A204.1 (cell line): ENCODE measurements at regions not wholly inside any gene's neighbourhood (a gene's known extent, or its start where the extent isn't known, plus 50 kb on each side); places are given as distances from the start of the nearest gene placed in this dataset.

ENCODE experiments used
- FAIRE-seq: peaks from 2 replicates; lab custom pipeline; 2012; peaks lifted over from hg19 to GRCh38; lab: Jason Lieb, UNC

DNA sequence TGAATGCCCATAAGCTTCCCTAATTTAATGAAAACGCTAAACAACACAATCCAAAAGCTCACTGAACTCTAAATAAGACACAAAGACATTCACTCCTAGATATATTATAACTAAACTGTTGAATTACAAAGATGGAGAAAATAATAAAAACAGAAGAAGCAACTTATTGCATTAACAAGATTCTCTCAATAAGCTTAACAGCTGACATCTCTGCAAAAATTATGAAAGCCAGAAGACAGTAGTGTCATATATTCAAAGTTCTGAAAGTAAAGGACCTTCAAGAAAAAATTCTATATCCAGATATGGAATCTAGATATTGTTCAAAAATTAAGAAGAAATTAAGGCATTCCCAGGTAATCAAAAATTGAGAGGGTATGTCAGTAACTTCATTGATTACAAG lies 957.8 kb upstream of the TYRP1 start:
- no peak for FAIRE-seq

DNA sequence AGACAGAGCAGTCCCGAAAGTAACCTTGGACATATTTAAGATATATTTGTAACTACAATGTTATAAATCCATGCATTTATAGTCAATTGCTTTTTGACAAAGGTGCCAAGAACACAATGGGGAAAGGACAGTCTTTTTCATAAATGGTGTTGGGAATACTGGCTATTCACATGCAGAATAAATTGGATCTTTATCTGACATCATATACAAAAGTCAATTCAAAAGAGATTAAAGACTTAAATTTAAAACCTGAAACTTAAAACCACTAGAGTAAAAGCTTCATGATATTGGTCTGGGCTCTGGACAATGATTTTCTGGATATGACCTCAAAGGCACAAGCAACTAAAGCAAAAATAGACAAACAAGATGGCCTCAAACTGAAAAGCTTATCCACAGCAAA lies 950.7 kb upstream of the TYRP1 start:
- no peak for FAIRE-seq

DNA sequence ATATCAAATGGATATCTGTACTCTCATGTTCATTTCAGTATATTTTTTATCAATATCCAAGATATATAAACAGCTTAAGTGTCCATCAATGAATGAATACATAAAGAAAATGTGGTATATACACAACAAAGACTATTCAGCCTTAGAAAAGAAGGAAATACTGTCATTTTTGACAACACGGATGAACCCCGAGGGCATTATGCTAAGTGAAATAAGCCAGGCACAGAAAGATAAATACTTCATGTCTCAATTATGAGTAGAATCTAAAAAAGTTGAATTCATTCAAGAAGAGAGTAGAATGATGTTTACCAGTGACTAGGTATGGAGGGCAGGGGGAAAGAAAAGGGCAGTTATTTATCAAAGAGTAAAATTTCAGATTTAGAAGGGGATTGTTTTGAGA lies 949.8 kb upstream of the TYRP1 start:
- no peak for FAIRE-seq

DNA sequence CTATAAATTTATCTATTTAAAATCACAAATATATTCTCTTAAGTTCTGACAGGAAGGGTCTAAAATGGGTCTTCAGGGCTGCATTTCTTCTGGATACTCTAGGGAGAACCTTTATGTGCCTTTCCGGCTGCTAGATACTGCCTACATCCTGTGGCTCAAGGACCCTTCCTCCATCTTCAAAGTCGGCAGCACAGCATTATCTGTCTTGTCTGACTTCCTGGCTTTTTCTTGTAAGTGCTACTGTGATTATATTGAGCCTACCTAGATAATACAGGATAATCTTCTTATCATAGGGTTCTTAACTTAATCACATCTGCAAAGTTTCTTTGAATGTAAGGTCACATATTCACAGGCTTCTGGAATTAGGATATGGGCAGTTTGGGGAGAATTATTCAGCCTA lies 943.8 kb upstream of the TYRP1 start:
- FAIRE-seq, result no peak

DNA sequence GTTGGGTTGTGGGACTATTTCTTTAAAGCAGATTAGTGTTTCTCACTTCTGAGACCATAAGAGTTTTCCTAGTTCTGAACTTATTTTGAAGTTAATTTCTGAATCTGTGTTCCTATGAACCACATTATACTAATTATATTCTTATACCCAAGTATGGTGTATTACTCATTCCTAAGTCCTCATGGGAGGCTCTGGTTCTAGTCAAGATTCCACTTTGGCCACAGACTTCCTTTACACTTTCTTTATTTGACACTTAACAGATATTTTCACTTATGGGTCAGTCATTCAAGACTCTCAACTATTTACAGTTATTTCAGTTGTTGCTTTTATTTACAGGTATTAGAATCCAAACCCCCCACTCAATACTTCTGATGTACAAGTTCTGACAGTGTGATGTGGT lies 937.2 kb upstream of the TYRP1 start:
- FAIRE-seq, result no peak

DNA sequence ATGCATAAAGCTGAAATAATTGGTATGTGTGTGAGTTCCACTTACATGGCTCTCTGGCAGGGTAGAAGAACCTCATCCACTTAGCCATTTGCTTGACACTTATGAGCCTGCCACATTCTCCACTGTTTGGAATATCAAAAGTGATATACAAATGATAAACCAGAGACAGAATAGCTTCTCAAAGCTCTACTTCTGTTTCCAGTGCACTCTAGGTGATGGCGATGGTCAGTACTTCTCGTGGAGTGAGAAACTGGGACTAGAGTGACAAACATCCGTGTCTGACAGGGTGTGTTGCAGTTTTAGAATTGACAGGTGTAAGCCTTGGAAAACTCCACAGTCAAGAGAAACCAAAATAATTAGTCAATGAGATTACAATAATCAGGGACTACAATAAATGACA lies 935.8 kb upstream of the TYRP1 start:
- FAIRE-seq, result no peak

DNA sequence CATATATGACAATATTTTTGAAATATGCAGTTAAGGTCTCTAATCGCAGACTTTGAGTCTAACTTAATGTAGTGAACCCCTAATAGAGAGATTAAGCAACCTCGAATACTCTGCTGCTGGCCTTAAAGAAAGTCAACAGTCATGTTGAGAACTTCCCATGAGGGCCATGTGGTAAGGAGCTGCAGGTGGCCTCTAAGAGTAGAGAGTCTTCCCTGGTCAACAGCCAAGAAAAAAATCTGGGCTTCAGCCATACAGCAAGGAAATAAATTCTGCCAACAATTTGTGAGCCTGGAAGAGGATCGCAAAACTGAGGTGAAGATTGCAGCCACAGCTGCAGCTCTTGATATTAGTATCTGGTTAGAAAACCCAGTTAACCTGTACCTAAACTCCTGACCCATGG lies 935.2 kb upstream of the TYRP1 start:
- FAIRE-seq, result no peak

DNA sequence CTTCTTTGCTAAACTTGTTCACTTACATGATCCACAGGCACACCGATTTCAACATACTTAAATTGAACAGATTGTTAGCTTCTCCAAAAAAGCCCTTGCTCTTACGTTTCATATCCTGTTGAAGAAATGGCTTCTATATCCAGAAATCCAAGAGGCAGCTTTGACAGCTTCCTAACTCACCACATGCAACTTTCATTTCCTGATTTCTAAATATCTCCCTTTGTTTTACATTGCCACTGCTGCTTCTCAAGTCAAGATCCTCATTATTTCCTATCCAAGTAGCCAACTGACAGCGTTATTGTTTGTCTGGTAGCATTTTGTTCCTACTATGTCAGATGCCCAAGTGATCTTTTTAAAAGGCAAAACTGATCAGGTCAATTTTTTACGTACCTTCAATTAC lies 913.2 kb upstream of the TYRP1 start:
- FAIRE-seq, result no peak

- no peak for FAIRE-seq
Observed at GRCh38 chr9:11792870-11793269, 900.3 kb upstream of the TYRP1 start.

GRCh38 chr9:11794984-11795383 lies 898.2 kb upstream of the TYRP1 start:
- no peak for FAIRE-seq

DNA sequence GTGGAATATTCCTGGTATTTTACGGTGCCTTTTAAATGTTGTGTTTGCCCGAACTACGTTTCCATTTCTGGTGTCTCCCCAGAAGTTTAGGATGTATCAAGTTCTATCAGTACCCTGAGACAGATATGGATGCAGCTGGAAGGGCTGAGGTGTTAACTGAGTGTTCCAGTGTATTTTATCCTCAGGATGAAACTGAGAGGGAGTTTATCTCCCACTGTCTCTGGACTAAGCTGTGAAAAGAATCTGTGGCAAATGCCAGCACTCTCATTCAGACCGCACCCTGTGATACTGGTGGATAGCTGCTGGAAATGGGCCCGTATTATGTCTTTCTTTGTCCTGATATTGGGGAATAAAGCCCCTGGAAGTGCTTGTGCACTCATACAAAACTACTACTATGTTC lies 887.2 kb upstream of the TYRP1 start:
- no peak for FAIRE-seq

DNA sequence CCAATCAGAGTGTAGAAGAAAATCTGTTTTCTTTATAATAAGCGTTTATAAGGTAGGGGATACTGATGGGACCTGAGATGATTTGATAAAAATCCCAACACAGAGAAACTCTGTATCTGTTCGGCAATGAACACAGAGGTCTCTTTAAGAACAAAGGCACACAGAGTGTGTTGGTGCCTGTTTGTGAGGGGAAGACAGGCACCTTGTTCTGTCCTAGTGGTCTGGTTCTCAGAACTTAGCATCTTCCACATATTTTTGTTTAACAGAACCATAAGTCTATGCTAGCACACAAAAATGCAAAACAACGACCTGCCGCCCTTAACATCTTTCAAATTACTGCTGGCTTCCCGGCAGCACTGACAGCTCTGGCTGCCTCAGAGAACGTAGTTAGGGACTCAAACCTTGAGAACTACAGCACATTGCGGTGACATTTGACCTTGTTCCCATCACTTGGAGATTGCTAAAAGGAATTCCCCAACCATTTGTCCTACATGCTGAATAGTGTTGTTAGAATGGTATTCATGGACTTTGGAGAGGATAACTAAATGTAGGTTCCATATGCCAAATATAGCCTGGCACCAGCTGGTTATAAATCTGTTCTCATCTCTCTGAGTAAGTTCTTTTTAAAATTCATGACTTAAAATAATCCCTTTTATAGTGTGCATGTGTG lies 871.7 kb upstream of the TYRP1 start:
- no peak for FAIRE-seq

DNA sequence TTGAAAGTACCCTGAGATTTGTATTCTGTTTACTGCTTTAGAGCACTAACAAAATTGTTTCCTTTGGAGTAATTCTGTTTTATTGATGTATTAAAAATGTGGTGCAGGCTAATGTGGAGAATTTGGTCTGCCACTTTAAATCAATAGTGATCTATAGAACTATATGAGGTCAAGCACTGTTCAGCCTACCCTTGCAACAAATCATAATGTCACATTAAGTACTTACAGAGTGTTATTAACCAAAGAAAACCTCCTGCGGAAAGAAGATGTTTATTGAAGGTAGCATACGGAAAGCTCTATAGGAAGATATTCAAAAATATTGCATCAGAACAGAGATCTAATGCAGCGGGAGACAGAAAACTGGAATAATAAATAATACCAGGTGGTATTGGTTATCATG lies 865.0 kb upstream of the TYRP1 start:
- no peak for FAIRE-seq

DNA sequence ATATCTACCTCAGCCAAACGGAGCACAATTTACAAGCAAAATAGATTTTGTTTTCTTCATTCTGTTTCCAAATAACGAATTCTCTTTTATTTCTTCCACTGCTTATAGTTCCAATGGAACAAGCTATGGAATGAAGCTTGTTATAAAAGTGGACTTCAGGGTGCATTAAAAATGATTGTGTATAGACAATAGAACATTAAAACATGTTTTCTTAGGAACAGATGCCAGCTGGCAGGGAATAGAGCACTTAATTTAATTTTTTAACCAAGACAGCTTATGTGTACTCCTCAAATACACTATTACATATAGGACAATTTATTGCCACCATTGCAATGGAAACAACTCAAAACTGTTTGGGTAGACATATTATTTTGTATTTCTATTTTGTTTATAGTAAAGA lies 860.1 kb upstream of the TYRP1 start:
- no peak for FAIRE-seq

- no peak for FAIRE-seq
Observed at GRCh38 chr9:11868795-11869194, 824.4 kb upstream of the TYRP1 start.

- FAIRE-seq, result no peak
Observed at GRCh38 chr9:11871852-11872251, 821.3 kb upstream of the TYRP1 start.

GRCh38 chr9:11872471-11872870 lies 820.7 kb upstream of the TYRP1 start:
- FAIRE-seq, result no peak

- no peak for FAIRE-seq
Observed at GRCh38 chr9:11874414-11874813, 818.8 kb upstream of the TYRP1 start.

DNA sequence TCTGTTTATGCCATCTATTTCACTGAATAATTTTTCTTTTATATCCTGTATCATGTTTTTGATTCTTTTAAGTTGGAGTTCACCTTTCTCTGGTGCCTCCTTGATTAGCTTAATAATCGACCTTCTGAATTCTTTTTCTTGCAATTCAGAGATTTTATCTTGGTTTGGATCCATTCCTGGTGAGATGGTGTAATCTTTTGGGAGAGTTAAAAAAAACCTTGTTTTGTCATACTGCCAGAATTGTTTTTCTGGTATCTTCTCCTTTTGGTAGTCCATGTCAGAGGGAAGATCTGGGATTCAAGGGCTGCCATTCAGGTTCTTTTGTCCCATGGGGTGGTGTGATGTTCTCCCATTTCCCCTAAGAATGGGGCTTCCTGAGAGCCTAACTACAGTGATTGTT lies 800.8 kb upstream of the TYRP1 start:
- no peak for FAIRE-seq

- no peak for FAIRE-seq
Observed at GRCh38 chr9:11893331-11893730, 799.9 kb upstream of the TYRP1 start.

GRCh38 chr9:11894136-11894535 lies 799.0 kb upstream of the TYRP1 start:
- FAIRE-seq, result no peak

DNA sequence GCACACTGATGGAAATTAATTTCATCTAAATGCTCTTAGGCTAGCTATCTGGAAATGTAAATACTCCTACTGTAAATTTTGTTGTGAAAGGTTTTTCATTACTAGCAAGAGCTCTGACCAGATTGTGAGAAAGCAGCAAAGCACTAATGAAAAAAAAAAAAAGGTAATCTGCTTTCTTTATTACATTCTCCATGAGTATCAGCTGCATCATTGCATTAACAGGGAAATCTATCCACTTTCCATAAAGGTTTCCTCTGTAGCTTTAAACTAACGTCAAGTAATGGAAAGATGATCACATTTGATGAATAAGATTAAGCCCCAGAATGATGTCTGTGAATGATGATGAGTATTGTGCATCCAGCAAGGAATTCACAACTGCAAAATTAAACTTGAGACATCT lies 790.6 kb upstream of the TYRP1 start:
- no peak for FAIRE-seq

DNA sequence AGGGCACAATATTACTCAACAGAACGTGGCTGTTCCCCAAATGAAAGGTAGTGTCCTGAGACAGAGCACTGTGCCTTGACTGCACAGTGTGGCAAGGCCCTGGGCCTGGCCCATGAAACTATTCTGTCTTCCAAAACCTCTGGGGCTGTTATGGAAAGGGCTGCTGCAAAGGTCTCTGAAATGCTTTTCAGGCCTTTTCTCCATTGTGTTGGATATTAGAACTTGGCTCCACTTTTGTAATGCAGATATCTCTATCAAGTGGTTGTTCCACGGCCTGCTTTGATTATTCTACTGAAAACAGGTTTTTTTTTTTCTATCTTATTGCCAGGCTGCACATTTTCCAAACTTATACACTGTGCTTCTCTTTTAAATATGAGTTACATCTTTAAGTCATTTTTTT lies 777.5 kb upstream of the TYRP1 start:
- FAIRE-seq, result no peak

GRCh38 chr9:11928871-11929321 lies 764.3 kb upstream of the TYRP1 start:
- FAIRE-seq, result no peak

DNA sequence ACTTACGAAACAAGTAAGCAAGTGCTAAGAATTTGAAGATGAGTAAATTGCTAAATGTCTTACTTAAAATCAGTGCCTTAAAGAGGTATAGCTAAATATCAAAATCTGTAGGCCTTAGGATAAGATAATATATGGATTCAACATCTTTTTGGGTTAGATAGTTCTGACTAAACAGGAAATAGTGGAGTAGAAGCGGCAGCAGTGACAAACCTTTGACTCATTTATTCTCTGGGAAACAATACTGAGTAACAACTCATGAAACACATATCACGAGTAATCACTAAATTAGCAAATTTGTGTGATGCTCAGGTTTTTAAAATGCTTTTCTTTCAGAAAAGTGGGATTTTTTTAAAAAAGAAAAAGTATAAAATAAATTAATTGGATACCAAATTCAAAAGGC lies 762.1 kb upstream of the TYRP1 start:
- FAIRE-seq, result no peak
